ENCODE measurements at regions not wholly inside any gene's neighbourhood (a gene's known extent, or its start where the extent isn't known, plus 50 kb on each side); places are given as distances from the start of the nearest gene placed in this dataset.
A peak's percentile ranks its signal among the peaks of the same experiment; 100 is the strongest.

GRCh38 chr13:83992566-83993358 is 110.5 kb upstream of the SLITRK1 start (continued):
- no peak for TF ChIP-seq ZSCAN29 (IDR thresholded peaks at IDR 0.05)
- TF ChIP-seq SPI1 (IDR thresholded peaks at IDR 0.05; ENCODE audit: borderline replicate concordance, insufficient read depth, low read depth, low read length) = no peak
- TF ChIP-seq IKZF1 (conservative IDR thresholded peaks at IDR 0.05) = peak; percentile 30; the same call in 1 of the 2 replicates
- no peak for TF ChIP-seq ZZZ3 (IDR thresholded peaks at IDR 0.05; ENCODE audit: control insufficient read depth, insufficient read length, low read depth)
- TF ChIP-seq CBFB (IDR thresholded peaks at IDR 0.05; ENCODE audit: low read depth) = no peak

- Histone ChIP-seq H4K20me1 (ENCODE audit: control insufficient read depth, insufficient read depth) (no peaks in the 10 kb centered on the region), H3K79me2 (ENCODE audit: control insufficient read depth, insufficient read depth, low read length) (no peaks in the 10 kb centered on the region), H3K9me3 (replicated peaks; ENCODE audit: control insufficient read depth, insufficient read depth, low read length) (no peaks in the 10 kb centered on the region; the same call in 2 of the 3 replicates), H3K36me3 (ENCODE audit: control insufficient read depth in 2 of 2, insufficient read depth in 2 of 2, low read length in 1 of 2) (no peaks in the 10 kb centered on the region), H3K9ac (ENCODE audit: control insufficient read depth, insufficient read depth, low read length) (no peak overlapping the region), H3K27me3 (replicated peaks in 1 of 2; ENCODE audit: control insufficient read depth in 2 of 2, insufficient read depth in 2 of 2, low read length in 1 of 2) (no peaks in the 10 kb centered on the region), H3K4me1 (ENCODE audit: control insufficient read depth, insufficient read depth, low read length) (no peaks in the 10 kb centered on the region), H2AFZ (ENCODE audit: control insufficient read depth, low read depth, low read length) (no peak overlapping the region), H3K4me2 (ENCODE audit: control insufficient read depth, insufficient read depth) (no peak overlapping the region), H3K4me3 (no peak overlapping the region), H3K27ac (ENCODE audit: control insufficient read depth, insufficient read depth) (no peak overlapping the region)
- ATAC-seq (peak; percentile 57), DNase-seq (ENCODE audit: low read depth, low spot score) (no peak), FAIRE-seq (no peak)
- in situ Hi-C loops (cut with MboI) = no loop called here
- ChIA-PET CTCF (no interaction called here), RAD21 (ENCODE audit: unreplicated experiment) (interaction anchor here (0.9 to 1.1 kb wide), 2 partner anchors 8 to 11 kb away, joined by 3 read pairs; no protein-coding TSS in a partner anchor), POLR2A (no interaction called here), SMC1A (ENCODE audit: uncharacterized antibody, unreplicated experiment) (interaction anchor here (0.8 to 1.8 kb wide), 3 partner anchors 12 to 39 kb away, joined by 3 to 8 read pairs (median 5); no protein-coding TSS in a partner anchor)
- no peak for TF ChIP-seq WRNIP1 (IDR thresholded peaks at IDR 0.05; ENCODE audit: borderline replicate concordance, low read depth, low read length)
- TF ChIP-seq ZNF24 (IDR thresholded peaks at IDR 0.05) = 0 out of 2 replicates have a peak, but pooled peaks have one; percentile 16
- WGBS (ENCODE audit: insufficient coverage, insufficient replicate concordance, low lambda C conversion rate, missing lambda C conversion rate) = 0% methylated on average over 1 of the region's 1 CpG
- intact Hi-C loops (cut with micrococcal nuclease; ENCODE audit: unreplicated experiment) = loop anchor here (5.0 kb wide), 1 partner anchor 110 kb away; no protein-coding TSS in a partner anchor
- BruUV-seq (replicated peaks) = no TSS peak
Measured at GRCh38 chr13:83987394-83987793, 105.1 kb upstream of the SLITRK1 start.
